ENCODE measurements at regions not wholly inside any gene's neighbourhood (a gene's known extent, or its start where the extent isn't known, plus 50 kb on each side); places are given as distances from the start of the nearest gene placed in this dataset. TPM values are rescaled to one million over a fixed set of nuclear protein-coding genes. Genes with fewer than 3 reads are reported as not detected.
"Not testable (repeated sequence)": the region's sequence is repeated elsewhere in the genome, so short reads cannot be mapped to it uniquely, and the experiment has no call there.

- H2AFZ ChIP-seq (ENCODE audit: low read length); H3K9me3 ChIP-seq (ENCODE audit: low read length); H3K9ac ChIP-seq (ENCODE audit: low read length); H4K20me1 ChIP-seq (ENCODE audit: insufficient read depth, low read depth, low read length); H3K27me3 ChIP-seq (ENCODE audit: low read length); DNase-seq; H3K4me3 ChIP-seq (ENCODE audit: low read length); H3K4me2 ChIP-seq (ENCODE audit: low read depth, low read length, poor library complexity, severe bottlenecking); H3K36me3 ChIP-seq (ENCODE audit: insufficient read depth, low read length); H3K27ac ChIP-seq (ENCODE audit: low read length); H3K4me1 ChIP-seq (ENCODE audit: low read length); H3K79me2 ChIP-seq (ENCODE audit: low read length); H3K9me2 ChIP-seq (replicated peaks; ENCODE audit: insufficient read depth, low read length): not testable (repeated sequence)
Observed at GRCh38 chr4:22635182-22635549, 57.6 kb upstream of the GBA3 start.

- H3K4me1 ChIP-seq (ENCODE audit: low read length): no peaks in the 10 kb centered on the region
- DNase-seq: no peak
- H3K27ac ChIP-seq (ENCODE audit: low read length): no peak overlapping the region
- H3K79me2 ChIP-seq (ENCODE audit: low read length): no peaks in the 10 kb centered on the region
- H3K9me2 ChIP-seq (replicated peaks; ENCODE audit: insufficient read depth, low read length): no peaks in the 10 kb centered on the region
- no peaks in the 10 kb centered on the region for H3K36me3 ChIP-seq (ENCODE audit: insufficient read depth, low read length)
- H3K4me3 ChIP-seq (ENCODE audit: low read length): no peak overlapping the region
- H3K9me3 ChIP-seq (ENCODE audit: low read length): no peaks in the 10 kb centered on the region; the same call in 1 of the 2 replicates
- H4K20me1 ChIP-seq (ENCODE audit: insufficient read depth, low read depth, low read length): no peaks in the 10 kb centered on the region
- no peak overlapping the region for H3K4me2 ChIP-seq (ENCODE audit: low read depth, low read length, poor library complexity, severe bottlenecking)
- no peaks in the 10 kb centered on the region for H3K27me3 ChIP-seq (ENCODE audit: low read length)
- H2AFZ ChIP-seq (ENCODE audit: low read length): no peak overlapping the region
- no peak overlapping the region for H3K9ac ChIP-seq (ENCODE audit: low read length)
Observed at GRCh38 chr4:22635692-22636091, 57.0 kb upstream of the GBA3 start.

- Histone ChIP-seq H4K20me1 (ENCODE audit: insufficient read depth, low read depth, low read length) (no peaks in the 10 kb centered on the region), H3K9me3 (ENCODE audit: low read length) (no peaks in the 10 kb centered on the region; the same call in 1 of the 2 replicates), H3K27me3 (ENCODE audit: low read length) (no peaks in the 10 kb centered on the region), H3K4me1 (ENCODE audit: low read length) (no peaks in the 10 kb centered on the region), H3K36me3 (ENCODE audit: insufficient read depth, low read length) (no peaks in the 10 kb centered on the region), H3K27ac (ENCODE audit: low read length) (no peak overlapping the region), H3K79me2 (ENCODE audit: low read length) (no peaks in the 10 kb centered on the region), H2AFZ (ENCODE audit: low read length) (no peak overlapping the region), H3K9ac (ENCODE audit: low read length) (no peak overlapping the region), H3K9me2 (replicated peaks; ENCODE audit: insufficient read depth, low read length) (no peaks in the 10 kb centered on the region), H3K4me3 (ENCODE audit: low read length) (no peak overlapping the region), H3K4me2 (ENCODE audit: low read depth, low read length, poor library complexity, severe bottlenecking) (no peak overlapping the region)
- no peak for DNase-seq
Observed at GRCh38 chr4:22637306-22637705, 55.4 kb upstream of the GBA3 start.

Small RNA genes in the stretch of these regions (small RNA-seq; reads per million reads assigned to genes)
- gene AC098583.1: not detected
